ENCODE measurements at regions not wholly inside any gene's neighbourhood (a gene's known extent, or its start where the extent isn't known, plus 50 kb on each side); places are given as distances from the start of the nearest gene placed in this dataset.
"Not testable (repeated sequence)": the region's sequence is repeated elsewhere in the genome, so short reads cannot be mapped to it uniquely, and the experiment has no call there.

DNA sequence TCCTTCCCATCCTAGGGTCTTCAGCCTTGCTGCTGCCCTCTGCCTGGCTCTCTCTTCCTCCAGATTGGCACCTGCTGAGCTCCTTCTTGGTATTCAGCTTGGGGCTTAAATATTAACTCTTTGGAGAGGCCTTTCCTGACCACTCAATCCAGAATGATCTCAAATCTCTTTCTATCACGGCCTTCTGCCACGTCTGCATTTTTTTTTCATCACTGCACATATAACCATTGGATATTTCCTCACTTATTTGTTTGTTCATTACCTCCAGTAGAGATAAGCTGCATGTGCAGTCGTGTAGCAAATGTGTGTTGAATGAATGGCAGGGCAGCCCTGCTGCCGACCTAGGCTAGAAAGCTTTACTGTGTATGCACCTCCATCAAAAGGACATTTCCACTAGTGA is 51.6 kb upstream of the MPP7 start:
- DNase-seq = no peak

GRCh38 chr10:28355376-28355775 is 52.5 kb upstream of the MPP7 start:
- DNase-seq = no peak

- no peak for DNase-seq
Measured at GRCh38 chr10:28359334-28359733, 56.5 kb upstream of the MPP7 start.

DNA sequence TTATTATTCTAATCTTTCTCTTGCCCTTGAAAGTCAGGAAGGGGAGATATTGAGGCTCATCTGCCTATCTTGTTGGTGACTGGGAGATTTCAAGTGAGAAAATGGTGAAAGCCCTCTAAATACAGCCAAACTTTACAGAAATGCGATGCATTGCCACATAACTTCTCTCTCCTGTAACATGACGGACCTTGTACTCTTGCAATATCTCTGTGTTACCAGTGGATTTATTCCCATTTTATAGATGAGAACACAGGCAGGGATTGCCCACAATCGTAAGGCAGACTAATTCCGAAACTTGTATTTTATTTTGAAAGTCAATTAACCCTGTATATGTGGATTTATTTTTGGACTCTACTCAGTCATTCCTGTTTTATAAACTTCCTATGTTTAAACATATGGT is 57.3 kb upstream of the MPP7 start:
- DNase-seq = no peak

GRCh38 chr10:28363376-28363775 is 60.5 kb upstream of the MPP7 start:
- DNase-seq = no peak

DNA sequence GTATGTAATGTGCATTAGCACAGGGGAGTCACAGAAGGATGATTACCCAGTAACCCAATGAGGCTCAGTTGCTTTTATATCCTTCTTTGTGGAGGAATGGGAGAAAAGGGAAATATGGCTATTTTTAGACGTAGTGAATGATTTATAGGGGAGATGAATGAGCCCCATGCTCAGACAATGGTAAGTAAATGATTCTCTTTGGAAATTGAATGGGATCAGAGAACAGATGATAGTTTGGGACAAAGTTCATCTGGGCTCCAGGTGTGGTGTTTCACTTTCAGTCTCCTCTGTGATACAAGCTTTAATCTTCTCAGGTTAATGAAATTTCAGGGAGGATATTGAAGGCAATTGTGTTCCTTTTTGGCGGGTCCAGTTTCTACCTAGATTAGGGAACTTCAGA is 63.0 kb upstream of the MPP7 start:
- no peak for DNase-seq

GRCh38 chr10:28366994-28367393 is 64.1 kb upstream of the MPP7 start:
- DNase-seq = no peak

DNA sequence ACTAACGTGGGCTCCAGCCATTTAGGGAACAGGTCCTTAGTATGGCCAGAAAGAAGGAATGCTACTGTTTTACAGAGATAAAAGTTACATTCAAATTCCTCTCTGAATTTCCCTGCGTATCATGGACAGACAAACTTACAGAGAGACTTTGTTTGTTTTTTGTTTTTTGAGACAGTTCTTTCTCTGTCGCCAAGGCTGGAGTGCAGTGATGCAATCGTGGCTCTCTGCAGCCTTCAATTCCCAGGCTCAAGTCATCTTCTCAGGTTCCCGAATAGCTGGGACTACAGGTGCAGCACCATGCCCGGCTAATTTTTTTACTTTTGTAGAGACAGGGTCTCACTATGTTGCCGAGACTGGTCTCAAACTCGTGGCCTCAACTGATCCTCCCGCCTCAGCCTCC is 64.5 kb upstream of the MPP7 start:
- no peak for DNase-seq

DNA sequence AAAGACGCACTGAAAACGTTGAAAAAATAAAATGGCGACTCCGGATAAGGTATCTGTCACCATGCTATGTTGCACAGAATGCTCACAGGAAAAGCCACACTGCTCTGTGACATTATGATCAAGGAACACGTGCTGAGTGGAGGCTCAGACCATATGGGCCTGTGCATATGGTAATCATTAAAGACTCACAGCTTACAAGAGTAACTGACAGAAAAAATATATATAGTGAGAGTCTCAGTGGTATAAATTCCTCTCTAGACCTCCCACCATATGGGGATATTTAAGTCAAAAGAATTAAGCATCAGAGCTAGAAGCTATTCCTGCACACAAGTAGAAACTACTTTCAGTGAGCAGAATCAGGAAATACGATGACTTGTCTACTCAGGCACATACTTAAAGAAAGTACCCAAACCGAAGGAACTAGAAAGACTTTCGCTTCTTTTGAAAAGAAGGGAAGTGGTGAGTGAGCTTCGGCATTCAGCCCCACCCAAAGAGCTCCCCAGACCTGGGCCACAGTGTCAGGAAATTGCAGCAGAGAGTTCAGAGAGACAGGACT is 65.1 kb upstream of the MPP7 start:
- peak; percentile 47 for DNase-seq

- no peak for DNase-seq
Measured at GRCh38 chr10:28370107-28370835, 67.4 kb upstream of the MPP7 start.

DNA sequence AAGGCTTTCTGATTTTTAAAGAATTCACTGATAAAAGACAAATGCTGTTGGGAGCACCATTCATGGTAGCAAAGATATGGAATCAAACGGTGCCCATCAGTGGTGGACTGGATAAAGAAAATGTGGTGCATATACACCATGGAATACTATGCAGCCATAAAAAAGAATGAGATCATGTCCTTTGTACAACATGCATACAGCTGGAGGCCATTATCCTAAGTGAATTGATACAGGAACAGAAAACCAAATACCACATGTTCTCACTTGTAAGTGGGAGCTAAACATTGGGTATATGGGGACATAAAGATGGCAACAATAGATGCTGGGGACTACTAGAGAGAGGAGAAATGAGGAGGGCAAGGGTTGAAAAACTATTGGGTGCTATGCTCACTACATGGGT is 68.8 kb upstream of the MPP7 start:
- not testable (repeated sequence) for DNase-seq

GRCh38 chr10:28374036-28374435 is 71.2 kb upstream of the MPP7 start:
- DNase-seq = no peak

- no peak for DNase-seq
Measured at GRCh38 chr10:28375399-28376354, 72.8 kb upstream of the MPP7 start.

- DNase-seq = no peak
Measured at GRCh38 chr10:28378986-28379585, 76.2 kb upstream of the MPP7 start.

DNA sequence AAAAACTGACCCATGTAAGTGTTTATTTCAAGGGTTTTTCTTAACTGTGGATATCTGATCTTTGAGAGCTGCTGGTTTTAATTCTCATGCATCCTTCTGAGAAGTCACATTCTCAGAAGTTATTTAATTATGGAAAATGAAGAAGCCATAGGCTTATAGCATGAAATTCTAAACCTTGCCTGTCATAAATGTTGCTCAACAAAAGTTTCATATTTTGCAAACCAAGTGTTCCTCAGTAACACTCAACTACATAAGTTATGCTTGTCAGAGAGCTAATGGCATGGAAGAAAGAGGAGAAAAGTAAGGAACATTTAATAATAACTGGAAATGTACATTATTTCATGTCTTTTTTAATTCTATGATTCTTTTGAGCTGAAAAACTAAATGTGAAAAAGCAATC is 78.6 kb upstream of the MPP7 start:
- DNase-seq = no peak

DNA sequence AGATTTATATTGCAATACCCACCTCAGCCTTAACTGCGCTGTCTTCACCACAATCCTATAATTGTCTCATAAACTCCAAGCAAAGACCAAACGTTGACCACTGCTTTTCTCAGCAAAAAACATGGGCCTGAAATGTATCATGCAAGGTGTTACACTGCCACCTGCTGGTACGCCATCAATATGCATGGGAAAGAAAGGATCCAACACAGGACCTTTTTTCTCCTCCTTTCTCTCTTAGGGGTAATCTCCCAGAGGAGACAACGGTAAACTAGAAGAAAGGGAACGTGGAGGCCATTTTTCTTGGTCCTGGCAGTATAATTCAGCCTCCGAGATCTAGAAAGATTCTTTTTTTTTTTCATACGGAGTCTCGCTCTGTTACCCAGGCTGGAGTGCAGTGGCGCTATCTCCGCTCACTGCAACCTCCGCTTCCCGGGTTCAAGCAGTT is 79.1 kb upstream of the MPP7 start:
- peak; percentile 66 for DNase-seq

DNA sequence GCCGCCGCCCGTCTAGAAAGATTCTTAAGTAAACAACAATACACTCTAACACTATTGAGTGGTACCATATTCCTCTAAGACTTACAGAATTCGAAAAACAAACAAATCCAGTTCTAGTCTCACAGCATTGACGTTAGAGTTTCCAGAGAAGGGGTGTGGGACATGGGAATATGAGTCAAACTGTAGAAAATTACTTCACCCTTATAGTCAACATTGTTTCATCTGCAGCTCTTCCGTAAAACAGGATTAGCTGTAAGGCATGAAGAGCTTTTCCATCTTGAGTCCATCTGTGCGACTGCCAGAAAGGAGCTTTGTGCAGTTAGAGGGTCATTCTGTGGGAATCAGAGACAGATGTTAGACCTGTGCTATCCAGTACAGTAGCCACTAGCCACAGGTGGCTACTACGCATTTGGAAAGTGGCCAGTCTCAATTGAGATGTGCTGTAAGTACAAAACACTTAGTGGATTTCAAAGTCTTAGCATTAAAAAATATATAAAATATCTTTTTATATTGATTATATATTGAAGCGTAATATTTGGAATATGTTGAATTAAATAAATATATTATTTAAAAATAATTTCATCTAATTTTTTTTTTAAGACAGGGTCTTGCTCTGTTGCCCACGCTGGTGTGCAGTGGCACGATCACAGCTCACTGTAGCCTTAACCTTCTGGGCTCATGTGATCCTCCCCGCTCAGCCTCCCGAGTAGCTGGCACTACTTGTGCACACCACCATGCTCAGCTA is 79.8 kb upstream of the MPP7 start:
- no peak for DNase-seq

GRCh38 chr10:28384557-28384956 is 81.7 kb upstream of the MPP7 start:
- no peak for DNase-seq

- no peak for DNase-seq
Measured at GRCh38 chr10:28385748-28386502, 83.1 kb upstream of the MPP7 start.

GRCh38 chr10:28386503-28386868 is 83.6 kb upstream of the MPP7 start:
- no peak for DNase-seq

DNA sequence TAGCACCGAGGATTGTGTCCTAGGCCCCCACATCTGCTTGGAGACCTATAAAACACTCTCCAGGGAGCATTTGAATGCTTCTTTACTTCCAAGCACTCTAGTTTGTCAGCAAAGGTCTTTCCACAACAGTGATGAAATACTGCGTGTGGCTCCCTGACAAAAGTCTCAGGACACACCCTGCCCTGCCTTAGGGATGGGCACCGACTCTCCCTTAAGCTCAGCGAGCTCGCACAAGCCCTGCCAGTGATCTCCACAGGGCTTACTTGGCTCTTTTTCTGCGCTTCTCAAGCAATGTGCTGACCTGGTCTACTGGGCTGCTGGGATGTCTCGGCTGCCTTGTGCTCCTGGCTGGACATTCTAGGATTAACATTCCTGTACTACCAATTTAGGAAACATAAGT is 84.3 kb upstream of the MPP7 start:
- DNase-seq = no peak

- no peak for DNase-seq
Measured at GRCh38 chr10:28391283-28391682, 88.4 kb upstream of the MPP7 start.

Data from GDM1 (cell line).